HG03575 (cell line): ENCODE measurements at regions not wholly inside any gene's neighbourhood (a gene's known extent, or its start where the extent isn't known, plus 50 kb on each side); places are given as distances from the start of the nearest gene placed in this dataset.

Experiments
- ATAC-seq: cut with Tn5 transposase; IDR thresholded peaks from one replicate; pipeline ENCODE4 v1.9.1; 2021; ENCODE audit not compliant: unreplicated experiment, insufficient number of reproducible peaks, low FRiP score; ENCODE audit errors: extremely low read depth

- no peak for ATAC-seq
Measured at GRCh38 chr5:10173716-10174115, 76.0 kb downstream of the ATPSCKMT start.

GRCh38 chr5:10172247-10172646 lies 77.4 kb downstream of the ATPSCKMT start:
- no peak for ATAC-seq

- ATAC-seq, result no peak
Measured at GRCh38 chr5:10169359-10169758, 80.3 kb downstream of the ATPSCKMT start.

GRCh38 chr5:10168254-10168653 lies 81.4 kb downstream of the ATPSCKMT start:
- no peak for ATAC-seq

- ATAC-seq, result no peak
Measured at GRCh38 chr5:10167806-10168205, 81.9 kb downstream of the ATPSCKMT start.

- ATAC-seq, result no peak
Measured at GRCh38 chr5:10166392-10166791, 83.3 kb downstream of the ATPSCKMT start.

GRCh38 chr5:10162468-10162867 lies 87.2 kb downstream of the ATPSCKMT start:
- ATAC-seq, result no peak

- ATAC-seq, result no peak
Measured at GRCh38 chr5:10161778-10162177, 87.9 kb downstream of the ATPSCKMT start.

- no peak for ATAC-seq
Measured at GRCh38 chr5:10160241-10160640, 89.4 kb downstream of the ATPSCKMT start.

GRCh38 chr5:10158886-10159285 lies 90.8 kb downstream of the ATPSCKMT start:
- ATAC-seq, result no peak

- no peak for ATAC-seq
Measured at GRCh38 chr5:10157085-10157669, 92.5 kb downstream of the ATPSCKMT start.

- ATAC-seq, result no peak
Measured at GRCh38 chr5:10155897-10156667, 93.6 kb downstream of the ATPSCKMT start.

GRCh38 chr5:10153808-10154537 lies 95.7 kb downstream of the ATPSCKMT start:
- ATAC-seq, result no peak

- no peak for ATAC-seq
Measured at GRCh38 chr5:10153394-10153793, 96.3 kb downstream of the ATPSCKMT start.

- ATAC-seq, result no peak
Measured at GRCh38 chr5:10151656-10152055, 98.0 kb downstream of the ATPSCKMT start.

GRCh38 chr5:10149911-10150310 lies 99.8 kb downstream of the ATPSCKMT start:
- ATAC-seq, result no peak

- no peak for ATAC-seq
Measured at GRCh38 chr5:10145923-10146401, 103.7 kb downstream of the ATPSCKMT start.

- ATAC-seq, result no peak
Measured at GRCh38 chr5:10144040-10144439, 105.6 kb downstream of the ATPSCKMT start.

GRCh38 chr5:10140195-10140973 lies 109.3 kb downstream of the ATPSCKMT start:
- no peak for ATAC-seq
